Activated CD8-positive, alpha-beta memory T cell treated with anti-CD3 and anti-CD28 coated beads for 48 hours (primary cell): ENCODE measurements at regions not wholly inside any gene's neighbourhood (a gene's known extent, or its start where the extent isn't known, plus 50 kb on each side); places are given as distances from the start of the nearest gene placed in this dataset.

Experiments
- DNase-seq, 3 experiments: peaks; one replicate each; pipeline ENCODE4 v3.0.0-alpha.2; 2020; ENCODE audit warnings: low read depth in 2 of 3, low spot score in 2 of 3

GRCh38 chr15:31262143-31262530 lies 64.5 kb upstream of the KLF13 start:
- no peak for DNase-seq

- DNase-seq, result no peak
Measured at GRCh38 chr15:31262901-31263671, 63.5 kb upstream of the KLF13 start.

- peak; percentile 23 to 52 (median 32) for DNase-seq
Measured at GRCh38 chr15:31263751-31264558, 62.7 kb upstream of the KLF13 start.

- no peak for DNase-seq
Measured at GRCh38 chr15:31264559-31265089, 62.0 kb upstream of the KLF13 start.

GRCh38 chr15:31265090-31265870 lies 61.4 kb upstream of the KLF13 start:
- DNase-seq, result no peak

GRCh38 chr15:31265871-31266711 lies 60.5 kb upstream of the KLF13 start:
- DNase-seq, result peak in 2 of 3 experiments; percentile 31 to 33

- DNase-seq, result no peak
Measured at GRCh38 chr15:31266712-31267111, 59.9 kb upstream of the KLF13 start.

- no peak for DNase-seq
Measured at GRCh38 chr15:31267161-31268107, 59.2 kb upstream of the KLF13 start.

- DNase-seq, result no peak
Measured at GRCh38 chr15:31268108-31268501, 58.5 kb upstream of the KLF13 start.

- DNase-seq, result no peak
Measured at GRCh38 chr15:31268911-31269784, 57.5 kb upstream of the KLF13 start.

- no peak for DNase-seq
Measured at GRCh38 chr15:31269816-31270575, 56.6 kb upstream of the KLF13 start.

GRCh38 chr15:31270767-31271166 lies 55.9 kb upstream of the KLF13 start:
- DNase-seq, result no peak

- no peak for DNase-seq
Measured at GRCh38 chr15:31271224-31271635, 55.4 kb upstream of the KLF13 start.

GRCh38 chr15:31271711-31272557 lies 54.7 kb upstream of the KLF13 start:
- DNase-seq, result no peak

- no peak for DNase-seq
Measured at GRCh38 chr15:31272558-31273257, 53.9 kb upstream of the KLF13 start.
